H4 (cell line): ENCODE measurements at regions not wholly inside any gene's neighbourhood (a gene's known extent, or its start where the extent isn't known, plus 50 kb on each side); places are given as distances from the start of the nearest gene placed in this dataset.

Source experiments
- DNase-seq: peaks from one replicate; pipeline ENCODE4 v3.0.0-alpha.2; 2015; ENCODE audit warnings: low spot score

DNA sequence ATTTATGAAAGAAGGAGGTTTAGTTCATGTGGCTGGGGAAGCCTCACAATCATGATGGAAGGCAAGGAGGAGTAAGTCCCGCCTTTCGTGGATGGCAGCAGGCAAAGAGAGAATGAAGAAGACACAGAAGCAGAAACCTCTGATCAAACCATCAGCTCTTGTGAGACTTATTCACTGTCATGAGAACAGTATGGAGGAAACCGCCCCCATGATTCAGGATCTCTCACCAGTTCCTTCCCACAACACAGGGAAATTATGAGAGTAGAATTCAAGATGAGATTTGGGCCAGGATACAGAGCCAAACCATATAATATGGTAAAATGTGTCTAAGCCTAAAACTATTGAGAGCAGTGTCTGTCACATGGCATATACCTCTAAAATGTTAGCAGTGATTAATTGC lies 503.8 kb upstream of the CCDC179 start:
- DNase-seq, result no peak

DNA sequence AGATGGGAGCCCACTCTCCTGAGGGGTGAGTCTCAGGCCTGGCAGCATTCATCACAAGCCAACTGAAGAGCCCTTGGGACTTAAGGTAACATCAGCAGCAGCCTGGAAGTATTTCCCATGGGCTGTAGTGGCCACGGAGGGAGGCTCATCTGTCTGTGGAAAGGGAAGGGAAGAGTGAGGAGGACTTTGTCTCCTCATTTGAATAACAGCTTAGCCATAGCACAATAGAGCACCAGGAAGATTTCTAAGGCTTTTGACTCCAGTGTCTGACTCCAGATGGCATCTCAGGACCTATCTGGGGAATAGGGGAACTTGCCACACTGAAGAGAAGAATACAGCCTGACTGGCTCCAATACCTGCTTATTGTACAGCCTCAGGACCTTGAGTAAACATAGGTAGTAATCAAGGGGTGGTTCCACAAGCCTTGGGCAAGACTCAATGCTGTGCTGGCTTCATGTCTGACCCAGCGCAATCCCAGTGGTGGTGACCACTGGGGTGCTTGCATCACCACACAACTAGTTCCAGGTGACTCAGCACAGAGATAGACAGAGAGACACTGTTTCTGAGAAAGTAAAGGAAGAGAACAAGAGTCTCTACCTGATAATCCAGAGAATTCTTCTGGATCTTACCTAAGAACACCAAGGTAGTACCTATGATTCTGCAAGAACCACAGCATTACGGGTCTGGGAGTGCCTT lies 510.5 kb upstream of the CCDC179 start:
- peak; percentile 15 for DNase-seq

- DNase-seq, result no peak
Measured at GRCh38 chr11:23377909-23378308, 517.6 kb upstream of the CCDC179 start.

DNA sequence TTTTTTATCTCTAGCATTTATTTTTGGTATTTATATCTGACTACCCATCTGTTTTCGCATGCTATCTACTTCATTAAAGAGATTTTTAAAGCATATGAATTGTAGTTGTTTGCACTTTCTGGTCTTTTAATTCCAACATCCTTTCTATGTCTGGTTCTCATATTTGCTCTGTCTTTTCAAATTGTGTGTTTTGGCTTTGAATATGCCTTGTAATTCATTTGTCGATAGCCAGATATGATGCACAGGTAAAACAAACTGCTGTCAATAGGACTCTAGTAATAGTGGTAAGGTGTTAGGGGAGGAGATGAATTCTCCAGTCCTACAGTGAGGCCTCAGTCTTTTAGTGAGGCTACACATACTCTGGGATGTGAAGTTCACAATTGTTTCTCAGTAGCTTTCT lies 530.8 kb upstream of the CCDC179 start:
- no peak for DNase-seq

DNA sequence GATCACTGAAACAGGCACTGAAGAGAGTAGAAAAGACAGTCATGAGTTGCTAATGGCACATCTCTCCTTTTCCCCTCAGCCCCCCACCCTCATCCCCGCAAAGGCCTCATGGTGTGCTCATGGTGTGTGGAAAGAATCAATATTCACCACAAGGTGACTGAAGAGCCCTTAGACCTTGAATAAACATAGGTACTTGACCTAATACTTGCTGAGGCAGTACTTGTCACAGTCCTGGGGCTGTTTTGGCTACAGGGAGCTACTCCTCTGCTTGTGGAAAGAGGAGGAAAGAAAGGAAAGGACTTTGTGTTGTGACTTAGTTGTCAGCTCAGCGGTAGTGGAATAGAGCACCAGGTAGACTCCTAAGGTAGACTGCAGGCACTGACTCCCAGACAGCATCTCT lies 537.8 kb upstream of the CCDC179 start:
- no peak for DNase-seq

GRCh38 chr11:23399995-23400394 lies 539.7 kb upstream of the CCDC179 start:
- DNase-seq, result no peak

DNA sequence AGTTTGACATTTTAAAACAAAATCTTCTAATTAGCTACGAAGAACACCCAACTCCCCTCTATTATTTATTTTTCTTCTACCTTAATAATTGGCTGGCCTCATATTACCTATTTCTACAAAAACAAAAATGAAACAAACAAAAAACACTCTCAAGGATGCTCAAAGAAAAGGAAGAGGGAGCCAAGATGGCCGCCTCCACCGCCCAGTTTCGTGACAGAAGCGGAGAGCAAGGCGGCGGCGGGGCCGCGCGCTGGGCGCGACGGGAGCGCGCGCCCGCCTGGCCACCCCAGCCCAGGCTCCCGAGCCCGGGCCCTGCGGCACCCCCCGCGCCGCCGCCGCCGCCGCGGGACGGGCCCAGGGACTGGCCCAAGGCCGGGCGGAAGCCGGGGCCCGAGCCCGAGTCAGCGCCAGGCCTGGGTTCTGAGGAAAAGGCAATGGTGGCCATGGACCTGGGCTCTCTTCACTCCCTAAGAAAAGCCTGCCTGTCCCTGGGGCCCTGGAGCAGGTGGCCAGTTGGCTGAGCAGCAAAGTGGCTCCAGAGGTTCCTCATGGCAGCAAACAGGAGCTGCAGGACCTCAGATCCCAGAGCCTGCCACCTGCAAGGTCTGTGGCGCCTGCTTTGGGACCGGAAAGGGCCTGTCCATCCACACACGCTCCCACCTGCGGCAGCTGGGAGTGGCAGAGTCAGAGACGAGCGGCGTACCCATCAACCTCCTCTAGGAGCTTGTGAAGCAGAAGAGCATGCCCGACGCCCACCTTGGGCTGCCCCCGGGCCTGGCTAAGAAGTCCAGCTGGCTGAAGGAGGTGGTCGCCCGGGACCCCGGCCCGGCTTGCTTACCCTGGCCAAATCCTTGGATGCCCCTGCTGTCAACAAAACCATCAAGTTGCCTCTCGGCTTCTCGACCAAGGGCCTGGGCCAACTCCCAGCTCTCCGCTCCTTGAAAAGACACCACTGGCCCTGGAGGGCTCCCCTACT lies 543.2 kb upstream of the CCDC179 start:
- DNase-seq, result no peak

DNA sequence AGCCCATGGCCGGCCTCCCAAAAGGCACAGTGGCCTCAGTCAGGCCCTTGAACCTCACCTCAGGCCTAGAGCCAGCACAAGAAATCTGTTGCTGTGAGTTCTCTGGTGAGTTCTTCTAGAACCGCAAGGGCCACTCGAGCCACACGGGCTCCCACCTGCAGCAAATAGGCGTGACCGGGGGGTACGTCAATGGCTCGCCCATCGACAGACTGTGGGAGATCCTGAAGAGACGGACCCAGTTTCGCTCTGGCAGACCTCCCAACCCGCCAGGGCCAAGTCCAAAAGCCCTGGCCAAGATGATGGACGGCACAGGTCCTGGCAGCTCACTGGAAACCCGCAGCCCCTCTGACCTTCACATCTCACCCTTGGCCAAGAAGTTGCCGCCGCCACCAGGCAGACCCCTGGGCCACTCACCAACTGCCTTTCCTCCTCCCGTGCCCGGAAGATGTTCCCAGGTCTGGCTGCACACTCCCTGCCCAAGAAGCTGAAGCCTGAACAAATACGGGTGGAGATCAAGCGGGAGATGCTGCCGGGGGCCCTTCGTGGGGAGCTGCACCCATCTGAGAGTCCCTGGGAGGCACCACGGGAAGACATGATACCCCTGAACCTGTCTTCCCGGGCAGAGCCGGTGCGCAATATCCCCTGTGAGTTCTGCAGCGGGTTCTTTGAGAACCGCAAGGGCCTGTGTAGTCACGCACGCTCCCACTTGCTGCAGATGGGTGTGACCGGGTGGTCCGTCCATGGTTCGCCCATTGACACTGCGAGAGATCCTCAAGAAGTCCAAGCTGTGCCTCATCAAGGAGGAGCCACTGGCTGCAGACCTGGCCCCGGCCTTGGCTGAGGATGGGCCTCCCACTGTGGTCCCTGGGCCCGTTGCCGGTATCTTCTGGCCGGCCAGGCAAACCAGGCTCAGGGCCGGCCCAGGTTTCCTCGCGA lies 544.2 kb upstream of the CCDC179 start:
- DNase-seq, result no peak

DNA sequence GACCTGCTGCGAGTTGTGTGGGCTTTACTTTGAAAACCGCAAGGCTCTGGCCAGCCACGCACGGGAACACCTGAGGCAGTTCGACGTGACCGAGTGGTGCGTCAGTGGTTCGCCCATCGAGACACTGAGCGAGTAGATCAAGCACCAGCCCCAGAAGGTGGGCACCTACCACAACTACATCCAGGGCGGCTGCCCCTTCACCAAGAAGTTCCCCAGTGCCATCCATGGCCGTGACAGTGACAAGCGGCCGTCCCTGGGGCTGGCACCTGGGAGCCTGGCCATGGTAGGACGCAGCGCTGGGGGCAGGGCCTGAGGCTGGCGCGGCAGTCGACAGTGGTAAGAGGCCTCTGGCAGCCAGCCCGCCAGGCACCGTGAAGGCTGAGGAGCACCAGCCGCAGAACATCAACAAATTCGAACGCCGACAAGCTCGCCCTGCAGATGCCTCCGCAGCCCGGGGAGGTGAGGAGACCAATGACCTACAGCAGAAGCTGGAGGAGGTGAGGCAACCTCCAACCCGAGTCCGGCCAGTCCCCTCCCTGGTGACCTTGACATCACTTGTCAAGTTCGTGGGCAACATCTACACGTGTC lies 545.2 kb upstream of the CCDC179 start:
- no peak for DNase-seq

DNA sequence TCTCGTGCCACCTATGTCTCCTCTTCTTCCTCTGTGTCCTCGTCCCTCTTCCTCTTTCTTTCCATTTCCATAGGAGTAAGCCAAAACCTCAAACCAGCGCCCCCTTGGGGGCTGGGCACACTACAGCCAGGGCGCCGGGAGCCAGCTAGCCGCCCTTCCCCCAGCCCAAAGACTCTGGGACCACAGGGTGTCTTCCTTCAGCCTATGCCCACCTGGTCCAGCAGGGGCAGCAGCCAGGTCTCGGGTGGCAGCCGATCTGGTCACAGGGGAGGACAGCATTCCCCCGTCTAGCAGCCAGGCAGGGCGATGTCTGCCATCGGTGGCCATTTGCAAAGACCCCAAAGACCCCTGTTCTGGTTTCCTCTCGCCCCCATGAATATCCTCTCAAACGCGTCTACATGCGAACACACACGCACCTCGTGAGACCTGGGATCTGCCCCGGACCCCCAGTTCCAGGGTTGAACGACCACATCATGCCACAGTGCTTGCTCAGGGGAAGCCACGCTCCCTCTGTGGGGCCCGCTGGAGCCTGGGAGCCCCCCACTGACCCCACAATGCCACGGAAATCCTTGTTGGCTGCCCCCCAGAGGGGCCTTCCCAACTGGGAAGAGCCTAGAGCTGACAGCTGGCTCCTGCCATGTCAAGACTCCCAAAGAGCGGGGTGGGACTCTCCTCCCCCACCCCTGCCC lies 546.0 kb upstream of the CCDC179 start:
- DNase-seq, result no peak

DNA sequence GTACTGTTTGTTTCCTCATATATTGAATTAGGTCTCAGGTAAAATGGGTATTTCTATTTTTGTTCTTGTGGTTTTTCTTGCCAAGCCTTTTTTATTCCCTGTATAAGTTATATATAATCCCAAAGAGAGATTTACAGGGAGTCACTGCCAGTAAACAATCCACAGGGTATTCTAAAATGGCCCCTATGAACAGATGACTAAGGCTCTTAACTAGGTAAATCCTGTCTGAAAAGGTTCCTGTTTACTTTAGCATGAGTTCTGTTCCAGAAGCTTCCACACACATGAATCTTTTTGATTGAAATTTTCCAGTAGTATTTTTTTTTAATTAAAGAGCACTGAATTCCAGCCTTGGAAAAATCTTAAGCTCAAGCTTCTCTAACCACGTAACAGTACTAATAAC lies 552.8 kb upstream of the CCDC179 start:
- peak; percentile 73 for DNase-seq

DNA sequence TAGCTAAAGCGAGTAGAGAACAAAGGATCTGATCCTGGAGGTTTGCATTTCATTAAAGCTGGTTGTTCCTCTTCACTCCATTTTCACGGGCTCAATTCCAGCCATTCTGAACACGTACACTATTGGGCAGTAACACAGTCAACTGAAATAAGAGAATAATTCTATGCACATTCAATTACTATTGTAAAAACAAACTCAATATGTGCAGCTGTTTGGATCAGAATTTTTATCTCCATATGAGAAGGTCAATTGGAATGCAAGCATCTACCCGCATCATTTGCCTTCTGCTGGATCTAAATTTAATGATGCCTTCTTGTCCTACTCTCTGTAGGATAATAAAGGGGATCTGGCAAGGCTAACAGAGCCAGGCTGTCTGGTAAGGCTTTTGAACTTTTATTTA lies 562.8 kb upstream of the CCDC179 start:
- DNase-seq, result no peak

DNA sequence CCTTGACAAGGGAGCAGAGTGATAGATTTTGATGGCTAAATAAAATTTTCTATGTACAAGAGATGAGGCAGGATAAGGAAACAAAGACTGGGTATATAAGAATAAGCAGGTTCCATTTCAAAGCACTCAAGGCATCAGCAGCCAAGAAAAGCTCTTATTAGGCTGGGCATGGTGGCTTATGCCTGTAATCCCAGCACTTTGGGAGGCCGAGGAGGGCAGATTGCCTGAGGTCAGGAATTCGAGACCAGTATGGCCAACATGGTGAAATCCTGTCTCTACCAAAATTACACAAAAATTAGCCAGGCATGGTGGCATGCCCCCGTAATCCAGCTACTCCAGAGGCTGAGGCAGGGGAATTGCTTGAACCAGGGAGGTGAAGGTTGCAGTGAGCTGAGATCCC lies 563.4 kb upstream of the CCDC179 start:
- no peak for DNase-seq

DNA sequence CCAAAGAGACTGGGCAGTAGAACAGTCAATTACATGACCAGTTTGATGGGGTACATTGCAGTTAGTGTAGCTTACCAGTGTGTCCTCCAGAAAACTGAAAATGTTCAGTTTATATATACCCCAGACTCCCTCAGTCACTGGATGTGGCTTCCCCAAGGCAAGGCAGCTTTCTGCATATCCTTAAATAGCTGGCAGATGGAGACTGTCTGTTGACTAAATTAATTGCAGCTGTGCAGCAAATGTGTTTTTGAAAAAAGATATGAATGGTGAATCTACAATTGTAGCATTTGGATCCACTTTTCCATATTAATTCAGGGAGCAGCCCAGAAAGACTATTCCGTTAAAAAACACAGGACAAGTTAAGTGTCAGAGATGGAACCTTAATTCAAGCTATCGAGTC lies 565.1 kb upstream of the CCDC179 start:
- DNase-seq, result no peak

DNA sequence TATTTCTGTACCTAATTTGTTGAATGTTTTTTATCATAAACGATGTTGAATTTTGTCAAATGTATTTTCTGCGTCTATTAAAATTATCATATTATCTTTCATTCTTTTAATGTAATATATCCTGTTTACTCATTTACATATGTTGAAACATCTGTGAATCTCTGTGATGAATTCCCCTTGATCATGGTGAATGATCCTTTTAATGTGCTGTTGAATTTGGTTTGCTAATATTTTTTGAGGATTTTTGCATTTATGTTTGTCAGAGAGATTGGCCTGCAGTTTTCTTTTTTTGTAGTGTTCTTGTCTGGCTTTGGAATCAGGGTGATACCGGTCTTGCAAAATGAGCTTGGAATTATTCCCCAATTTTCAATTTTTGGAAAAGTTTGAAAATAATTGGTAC lies 569.3 kb upstream of the CCDC179 start:
- DNase-seq, result no peak

DNA sequence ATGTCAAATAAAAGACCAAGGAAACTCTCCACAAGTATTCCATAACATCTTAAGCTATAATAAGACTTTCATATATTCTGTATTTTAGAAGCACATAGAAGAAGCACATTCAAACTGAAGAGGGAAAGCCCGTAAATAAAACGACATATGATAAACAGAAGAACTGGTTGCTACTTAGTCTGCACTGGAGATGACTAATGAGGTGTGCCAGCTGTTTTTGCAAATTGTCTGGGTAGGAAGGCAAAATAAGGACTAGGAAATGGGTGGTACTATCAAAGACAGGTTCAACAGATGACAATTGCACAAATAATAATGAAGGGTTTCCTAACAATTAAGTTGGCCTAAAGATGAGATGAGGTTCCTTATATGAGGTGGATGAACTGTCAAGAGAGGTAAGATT lies 593.2 kb upstream of the CCDC179 start:
- no peak for DNase-seq

GRCh38 chr11:23455321-23455891 lies 595.1 kb upstream of the CCDC179 start:
- no peak for DNase-seq

DNA sequence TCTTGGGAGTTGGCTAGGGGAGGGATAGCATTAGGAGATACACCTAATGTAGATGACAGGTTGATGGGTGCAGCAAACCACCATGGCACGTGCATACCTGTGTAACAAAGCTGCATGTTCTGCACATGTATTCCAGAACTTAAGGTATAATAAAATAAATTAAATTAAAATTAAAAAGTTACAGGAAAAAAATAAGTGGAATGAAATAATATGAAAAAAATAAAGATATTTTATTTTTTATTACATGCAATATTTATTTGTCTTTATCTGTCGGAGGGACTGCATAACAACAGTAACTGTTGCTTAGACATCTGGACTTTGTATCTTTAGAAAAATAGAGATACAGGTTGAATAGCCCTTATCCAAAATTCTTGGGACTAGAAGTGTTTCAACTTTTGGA lies 597.4 kb upstream of the CCDC179 start:
- no peak for DNase-seq

DNA sequence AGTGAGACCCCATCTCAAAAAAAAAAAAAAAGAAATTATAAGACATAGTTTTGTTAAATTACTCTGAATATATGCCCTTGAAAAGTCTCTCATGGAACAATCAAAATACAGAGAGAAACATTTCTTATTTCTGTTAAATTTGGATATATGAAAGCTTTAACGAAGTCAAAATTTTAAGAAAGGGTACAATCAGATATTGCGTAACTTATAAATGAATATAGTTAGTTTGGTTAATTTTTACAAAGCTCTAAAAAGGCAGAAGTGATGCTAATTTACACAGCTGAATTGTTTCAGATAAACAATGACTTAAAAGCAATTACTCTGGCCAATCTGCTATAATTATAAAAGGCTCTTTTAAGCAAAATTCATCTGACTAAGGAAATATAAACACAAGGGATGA lies 611.6 kb upstream of the CCDC179 start:
- no peak for DNase-seq

DNA sequence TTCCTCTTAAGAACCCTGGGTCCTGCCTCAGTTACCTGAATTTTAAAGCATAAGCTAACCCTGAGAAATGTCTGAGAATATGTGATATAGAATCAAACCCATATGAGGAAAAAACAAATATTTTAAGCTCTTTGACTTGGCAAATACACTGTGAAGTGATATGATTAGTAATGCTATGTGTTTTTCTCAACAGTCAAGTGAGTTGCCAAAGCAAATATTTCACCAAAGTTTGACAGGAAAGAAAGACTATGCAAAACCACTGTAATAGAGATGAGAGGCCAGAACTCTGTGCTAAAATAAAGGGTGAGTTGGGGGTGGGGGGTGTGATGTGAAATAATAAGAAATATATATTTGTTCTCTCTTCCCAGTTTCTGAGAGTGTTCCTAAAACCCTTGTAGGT lies 613.5 kb upstream of the CCDC179 start:
- DNase-seq, result no peak

- no peak for DNase-seq
Measured at GRCh38 chr11:23480736-23481135, 620.5 kb upstream of the CCDC179 start.
